IPS DF 19.7 (cell line): ENCODE measurements at regions not wholly inside any gene's neighbourhood (a gene's known extent, or its start where the extent isn't known, plus 50 kb on each side); places are given as distances from the start of the nearest gene placed in this dataset.

Experiments used
- DNase-seq: peaks from one replicate; pipeline ENCODE4 v3.0.0-alpha.2; 2013; ENCODE audit warnings: low read depth, low spot score

GRCh38 chr10:120983721-120984120 is 132.6 kb downstream of the WDR11 start:
- no peak for DNase-seq

- DNase-seq, result no peak
Observed at GRCh38 chr10:120984221-120984620, 133.1 kb downstream of the WDR11 start.

GRCh38 chr10:120987359-120987758 is 136.2 kb downstream of the WDR11 start:
- no peak for DNase-seq

GRCh38 chr10:120988751-120989150 is 137.6 kb downstream of the WDR11 start:
- no peak for DNase-seq

- no peak for DNase-seq
Observed at GRCh38 chr10:120989279-120989678, 138.1 kb downstream of the WDR11 start.

GRCh38 chr10:120989996-120990598 is 138.9 kb downstream of the WDR11 start:
- DNase-seq, result no peak

- DNase-seq, result no peak
Observed at GRCh38 chr10:120990831-120991230, 139.7 kb downstream of the WDR11 start.

- DNase-seq, result no peak
Observed at GRCh38 chr10:120993089-120993488, 141.9 kb downstream of the WDR11 start.

- DNase-seq, result no peak
Observed at GRCh38 chr10:120995768-120996167, 144.6 kb downstream of the WDR11 start.

- DNase-seq, result no peak
Observed at GRCh38 chr10:120996456-120997034, 145.4 kb downstream of the WDR11 start.

- no peak for DNase-seq
Observed at GRCh38 chr10:120997313-120997712, 146.2 kb downstream of the WDR11 start.

GRCh38 chr10:120997756-120998155 is 146.6 kb downstream of the WDR11 start:
- no peak for DNase-seq

- DNase-seq, result no peak
Observed at GRCh38 chr10:120998251-120998650, 147.1 kb downstream of the WDR11 start.

- DNase-seq, result no peak
Observed at GRCh38 chr10:120998782-120999285, 147.7 kb downstream of the WDR11 start.

- no peak for DNase-seq
Observed at GRCh38 chr10:120999868-121000267, 148.7 kb downstream of the WDR11 start.

- no peak for DNase-seq
Observed at GRCh38 chr10:121002586-121003205, 151.5 kb downstream of the WDR11 start.

- no peak for DNase-seq
Observed at GRCh38 chr10:121005948-121006587, 154.9 kb downstream of the WDR11 start.

GRCh38 chr10:121007264-121007663 is 156.1 kb downstream of the WDR11 start:
- DNase-seq, result no peak

GRCh38 chr10:121015916-121016315 is 164.8 kb downstream of the WDR11 start:
- DNase-seq, result no peak

GRCh38 chr10:121024905-121025584 is 173.9 kb downstream of the WDR11 start:
- no peak for DNase-seq

GRCh38 chr10:121025731-121026130 is 174.6 kb downstream of the WDR11 start:
- no peak for DNase-seq

- no peak for DNase-seq
Observed at GRCh38 chr10:121027371-121027770, 176.2 kb downstream of the WDR11 start.
